Tibial nerve (tissue), 4 donors: ENCODE measurements at regions not wholly inside any gene's neighbourhood (a gene's known extent, or its start where the extent isn't known, plus 50 kb on each side); places are given as distances from the start of the nearest gene placed in this dataset.
A peak's percentile ranks its signal among the peaks of the same experiment; 100 is the strongest.

ENCODE experiments used
- DNase-seq, 2 donors: peaks; one replicate each; pipeline ENCODE4 v3.0.0-alpha.2; 2019; ENCODE audit warnings: low spot score in 2 of 2
- H3K27ac ChIP-seq, 4 donors: fragments of 200-600 bp; sonication (generic) in 3 of 4; one replicate each; pipeline ENCODE4 v1.5.1; 2017 to 2019; ENCODE audit warnings: mild to moderate bottlenecking in 1 of 4
- H3K27me3 ChIP-seq, 2 donors: fragments of 200-600 bp; sonication (generic) in 1 of 2; one replicate each; pipeline versions ENCODE4 v1.5.1 to v1.6.0; 2017 to 2019
- H3K36me3 ChIP-seq, 3 donors: fragments of 200-600 bp; sonication (generic); one replicate each; pipeline ENCODE4 v1.5.1; 2018 to 2019
- H3K4me1 ChIP-seq, 4 donors: fragments of 200-600 bp; sonication (generic) in 3 of 4; one replicate each; pipeline ENCODE4 v1.5.1; 2017 to 2019
- H3K4me3 ChIP-seq, 4 donors: fragments of 200-600 bp; sonication (generic) in 3 of 4; one replicate each; pipeline ENCODE4 v1.5.1; 2017 to 2019; ENCODE audit warnings: mild to moderate bottlenecking in 1 of 4, moderate library complexity in 1 of 4
- H3K9me3 ChIP-seq, 4 donors: fragments of 200-600 bp; sonication (generic) in 3 of 4; one replicate each; pipeline ENCODE4 v1.5.1; 2017 to 2019
- EP300 ChIP-seq, 2 donors: sonication (generic); formaldehyde crosslinking; IDR thresholded peaks; one replicate each; pipeline ENCODE4 v1.6.1; 2017; ENCODE audit warnings: antibody characterized with exemption in 2 of 2, mild to moderate bottlenecking in 1 of 2
- POLR2A ChIP-seq, 2 donors: fragments of 450-650 bp; IDR thresholded peaks; one replicate each; pipeline ENCODE4 v1.6.1; 2017; ENCODE audit warnings: antibody characterized with exemption in 2 of 2, mild to moderate bottlenecking in 2 of 2, moderate library complexity in 2 of 2
- WGBS, 2 donors: methylation state at CpG; one replicate each; pipeline ENCODE4 v1.1.5; 2018; 5-methylcytosine and 5-hydroxymethylcytosine counted together
- TF ChIP-seq, protein P1 (sequence below), 5 experiments: fragments of 200-600 bp in 3 of 5; fragments of 450-650 bp in 2 of 5; sonication (generic) in 3 of 5; IDR thresholded peaks; one replicate each; pipeline ENCODE4 v1.5.1; 2016 to 2019; ENCODE audit warnings: antibody characterized with exemption in 5 of 5, mild to moderate bottlenecking in 3 of 5, moderate library complexity in 2 of 5

- no peak for DNase-seq
- TF ChIP-seq POLR2A (IDR thresholded peaks at IDR 0.05) (no peak), EP300 (IDR thresholded peaks at IDR 0.05) (no peak)
- TF ChIP-seq, protein P1, sequence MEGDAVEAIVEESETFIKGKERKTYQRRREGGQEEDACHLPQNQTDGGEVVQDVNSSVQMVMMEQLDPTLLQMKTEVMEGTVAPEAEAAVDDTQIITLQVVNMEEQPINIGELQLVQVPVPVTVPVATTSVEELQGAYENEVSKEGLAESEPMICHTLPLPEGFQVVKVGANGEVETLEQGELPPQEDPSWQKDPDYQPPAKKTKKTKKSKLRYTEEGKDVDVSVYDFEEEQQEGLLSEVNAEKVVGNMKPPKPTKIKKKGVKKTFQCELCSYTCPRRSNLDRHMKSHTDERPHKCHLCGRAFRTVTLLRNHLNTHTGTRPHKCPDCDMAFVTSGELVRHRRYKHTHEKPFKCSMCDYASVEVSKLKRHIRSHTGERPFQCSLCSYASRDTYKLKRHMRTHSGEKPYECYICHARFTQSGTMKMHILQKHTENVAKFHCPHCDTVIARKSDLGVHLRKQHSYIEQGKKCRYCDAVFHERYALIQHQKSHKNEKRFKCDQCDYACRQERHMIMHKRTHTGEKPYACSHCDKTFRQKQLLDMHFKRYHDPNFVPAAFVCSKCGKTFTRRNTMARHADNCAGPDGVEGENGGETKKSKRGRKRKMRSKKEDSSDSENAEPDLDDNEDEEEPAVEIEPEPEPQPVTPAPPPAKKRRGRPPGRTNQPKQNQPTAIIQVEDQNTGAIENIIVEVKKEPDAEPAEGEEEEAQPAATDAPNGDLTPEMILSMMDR (IDR thresholded peaks at IDR 0.05), result no peak
- Histone ChIP-seq H3K36me3 (no peaks in the 10 kb centered on the region), H3K27ac (peak overlapping the region in 2 of 4 donors; percentile 9 to 58), H3K4me1 (peaks cover 0 to 17% (median 0%) of the 10 kb centered on the region in 4 donors), H3K4me3 (no peak overlapping the region), H3K27me3 (no peaks in the 10 kb centered on the region), H3K9me3 (no peaks in the 10 kb centered on the region)
- WGBS, 2 donors, result 53 to 61% methylated on average over 2 of the region's 2 CpGs
Measured at GRCh38 chr13:80888390-80888789, 547.5 kb upstream of the SPRY2 start.

DNA sequence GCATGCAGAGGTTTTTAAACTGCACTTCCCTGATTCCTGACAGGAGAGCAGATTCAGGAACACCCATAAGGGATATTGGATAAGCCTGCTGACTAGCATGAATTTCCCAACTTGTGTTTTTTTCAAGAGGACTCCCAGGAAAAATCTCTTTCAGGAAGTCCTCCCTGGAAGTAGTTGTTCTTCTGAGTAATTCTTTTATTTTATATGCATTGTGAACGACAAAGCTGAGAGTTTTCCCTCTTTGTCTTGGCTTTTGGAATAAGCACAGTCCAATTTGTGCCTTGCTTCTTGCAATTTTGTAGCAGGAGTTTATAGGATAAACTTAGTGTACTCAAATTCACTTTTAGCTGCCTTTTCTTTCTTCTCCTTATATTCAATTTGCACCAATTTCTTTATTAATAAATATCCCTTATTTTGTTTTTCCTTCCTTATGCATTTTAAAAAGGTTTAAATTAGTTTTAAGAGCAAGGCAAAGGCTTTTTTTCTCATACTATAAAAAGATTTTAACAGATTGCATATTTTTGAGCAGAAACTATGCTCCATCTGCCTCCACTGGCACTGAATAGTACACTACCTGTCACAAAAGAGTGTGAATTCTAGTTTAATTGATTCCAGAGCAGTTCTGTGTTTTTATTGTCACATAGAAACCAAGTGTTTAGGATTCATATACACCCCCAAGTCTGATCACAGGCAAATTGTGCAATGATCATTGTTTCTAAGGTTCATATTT is 543.3 kb upstream of the SPRY2 start:
- H3K27ac ChIP-seq, result no peak overlapping the region
- TF ChIP-seq, protein P1 (IDR thresholded peaks at IDR 0.05), result no peak
- TF ChIP-seq EP300 (IDR thresholded peaks at IDR 0.05) (no peak), POLR2A (IDR thresholded peaks at IDR 0.05) (no peak)
- no peaks in the 10 kb centered on the region for H3K9me3 ChIP-seq
- peaks cover 0 to 19% (median 0%) of the 10 kb centered on the region in 4 donors for H3K4me1 ChIP-seq
- no peaks in the 10 kb centered on the region for H3K27me3 ChIP-seq
- DNase-seq, result no peak
- no peak overlapping the region for H3K4me3 ChIP-seq
- no peaks in the 10 kb centered on the region for H3K36me3 ChIP-seq
- 50 to 58% methylated on average over 1 of the region's 1 CpG for WGBS, 2 donors

DNA sequence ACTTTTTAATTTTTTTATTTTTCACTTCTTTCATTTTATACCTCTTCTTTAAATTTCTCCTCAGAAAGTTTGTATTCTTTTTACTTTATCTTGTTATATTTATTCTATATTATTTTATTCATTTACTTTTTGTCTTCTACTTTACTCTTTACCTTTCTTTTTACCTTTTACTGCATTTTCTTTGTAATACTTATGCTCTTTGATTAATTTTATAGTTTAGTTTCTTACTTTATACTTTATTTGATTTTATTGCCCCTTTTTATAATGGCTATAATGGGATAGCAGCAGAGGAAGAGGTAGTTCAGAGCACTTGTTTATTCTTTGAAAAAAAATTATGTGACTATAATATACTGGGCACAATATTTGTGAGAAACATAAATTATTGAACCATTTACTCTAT is 542.6 kb upstream of the SPRY2 start:
- Histone ChIP-seq H3K4me3 (no peak overlapping the region), H3K27me3 (no peaks in the 10 kb centered on the region), H3K36me3 (no peaks in the 10 kb centered on the region), H3K9me3 (no peaks in the 10 kb centered on the region), H3K4me1 (peaks cover 0 to 19% (median 0%) of the 10 kb centered on the region in 4 donors), H3K27ac (no peak overlapping the region)
- no peak for DNase-seq
- TF ChIP-seq POLR2A (IDR thresholded peaks at IDR 0.05) (no peak), EP300 (IDR thresholded peaks at IDR 0.05) (no peak)
- TF ChIP-seq, protein P1 (IDR thresholded peaks at IDR 0.05), result no peak

DNA sequence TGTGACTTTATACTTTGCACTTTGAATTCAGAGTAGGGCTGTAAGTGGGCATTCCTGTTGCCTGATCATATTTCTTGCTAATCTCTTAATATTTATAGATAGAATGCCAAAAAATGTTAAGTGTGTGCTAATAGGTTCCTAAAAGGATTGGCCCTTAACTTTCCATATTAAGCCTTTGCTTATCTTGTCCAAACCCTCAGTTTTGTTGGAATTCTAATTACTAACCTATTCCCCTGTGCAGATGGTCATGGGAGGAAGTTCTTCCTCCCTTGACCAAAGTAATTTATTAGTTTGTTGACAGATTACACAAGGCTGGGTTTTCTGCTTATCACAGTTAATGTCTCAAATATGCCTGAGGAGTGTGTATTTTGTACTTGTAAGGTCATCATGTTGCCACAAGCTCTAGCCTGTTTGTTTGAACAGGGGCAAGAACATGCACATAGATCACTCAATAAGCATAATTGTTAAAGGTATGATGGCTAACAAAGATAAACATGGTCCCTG is 541.1 kb upstream of the SPRY2 start:
- H3K4me3 ChIP-seq, result no peak overlapping the region
- peaks cover 0 to 22% (median 0%) of the 10 kb centered on the region in 4 donors for H3K4me1 ChIP-seq
- H3K9me3 ChIP-seq, result no peaks in the 10 kb centered on the region
- H3K27ac ChIP-seq, result no peak overlapping the region
- H3K36me3 ChIP-seq, result no peaks in the 10 kb centered on the region
- TF ChIP-seq, protein P1 (IDR thresholded peaks at IDR 0.05), result no peak
- TF ChIP-seq EP300 (IDR thresholded peaks at IDR 0.05), result peak in 1 of 2 donors; percentile 58
- H3K27me3 ChIP-seq, result no peaks in the 10 kb centered on the region
- DNase-seq, result no peak

DNA sequence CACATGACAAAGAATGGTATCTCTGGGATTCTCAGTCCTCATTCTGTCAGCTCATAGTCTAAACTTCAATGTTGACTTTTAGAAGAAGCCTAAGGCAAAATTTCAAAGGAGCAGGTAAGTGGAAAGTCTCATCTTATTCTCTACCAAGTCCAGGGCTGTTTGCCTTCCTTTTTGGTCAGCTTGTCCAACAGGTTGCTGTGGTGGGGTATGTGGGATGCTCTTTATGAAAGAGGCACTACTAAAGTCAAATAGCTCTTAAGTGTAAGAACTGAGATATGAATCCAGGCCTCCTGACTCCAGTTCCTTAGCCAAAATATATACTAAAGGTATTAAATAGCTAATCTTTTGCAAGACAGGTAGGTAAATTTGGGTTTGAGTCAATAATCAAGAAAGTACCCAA is 540.6 kb upstream of the SPRY2 start:
- no peak overlapping the region for H3K27ac ChIP-seq
- TF ChIP-seq POLR2A (IDR thresholded peaks at IDR 0.05) (no peak), EP300 (IDR thresholded peaks at IDR 0.05) (no peak)
- TF ChIP-seq, protein P1 (IDR thresholded peaks at IDR 0.05), result no peak
- H3K4me3 ChIP-seq, result no peak overlapping the region
- no peaks in the 10 kb centered on the region for H3K27me3 ChIP-seq
- peaks cover 0 to 22% (median 0%) of the 10 kb centered on the region in 4 donors for H3K4me1 ChIP-seq
- H3K9me3 ChIP-seq, result no peaks in the 10 kb centered on the region
- DNase-seq, result no peak
- no peaks in the 10 kb centered on the region for H3K36me3 ChIP-seq
